ENCODE measurements at regions not wholly inside any gene's neighbourhood (a gene's known extent, or its start where the extent isn't known, plus 50 kb on each side); places are given as distances from the start of the nearest gene placed in this dataset.

- TF ChIP-seq POLR2A (IDR thresholded peaks at IDR 0.05) (no peak), CTCF (IDR thresholded peaks at IDR 0.05) (no peak)
Measured at GRCh38 chr12:118543651-118544050, 167.3 kb downstream of the SUDS3 start.

Measured in thyroid gland (tissue), 4 donors.